Motor neuron (in vitro differentiated cells): ENCODE measurements at regions not wholly inside any gene's neighbourhood (a gene's known extent, or its start where the extent isn't known, plus 50 kb on each side); places are given as distances from the start of the nearest gene placed in this dataset.
"Not testable (repeated sequence)": the region's sequence is repeated elsewhere in the genome, so short reads cannot be mapped to it uniquely, and the experiment has no call there.

Experiments
- ATAC-seq, 8 experiments: fragments of 200-7000 bp; cut with Tn5 transposase; replicated peaks in 6 of 8; 2 replicates each; pipeline ENCODE4 v1.8.0; 2021; ENCODE audit warnings: mild to moderate bottlenecking in 8 of 8, moderate library complexity in 8 of 8
- H3K27ac ChIP-seq, 2 donors: fragments of 250-450 bp; sonication (Bioruptor Pico); 2 replicates each; pipeline ENCODE4 v1.9.0; 2021; ENCODE audit warnings: antibody characterized with exemption in 2 of 2, mild to moderate bottlenecking in 2 of 2, moderate library complexity in 1 of 2
- H3K4me1 ChIP-seq, 2 donors: fragments of 250-450 bp; sonication (Bioruptor Pico); replicated peaks in 1 of 2; 2 replicates each; pipeline ENCODE4 v1.6.1; 2021; ENCODE audit warnings: antibody characterized with exemption in 2 of 2, mild to moderate bottlenecking in 2 of 2, moderate library complexity in 1 of 2
- H3K4me3 ChIP-seq, 5 donors: fragments of 250-450 bp; sonication (Bioruptor Pico); 2 replicates each; pipeline ENCODE4 v1.9.0; 2021; ENCODE audit warnings: antibody characterized with exemption in 5 of 5, mild to moderate bottlenecking in 5 of 5, moderate library complexity in 4 of 5
- WGBS, 10 experiments: fragments of 450-650 bp; shearing (Covaris generic); methylation state at CpG; one replicate each; pipeline ENCODE4 v1.0.0; 2022; 5-methylcytosine and 5-hydroxymethylcytosine counted together
- in situ Hi-C, 9 experiments: fragments of 400-800 bp; cut with MboI; loops; one replicate each; pipeline ENCODE4 v1.15.0; 2021; ENCODE audit warnings: low sequenced_read_pairs in 9 of 9, low pct_unique_long_range_greater_than_20kb in 2 of 9; ENCODE audit not compliant: unreplicated experiment in 9 of 9

DNA sequence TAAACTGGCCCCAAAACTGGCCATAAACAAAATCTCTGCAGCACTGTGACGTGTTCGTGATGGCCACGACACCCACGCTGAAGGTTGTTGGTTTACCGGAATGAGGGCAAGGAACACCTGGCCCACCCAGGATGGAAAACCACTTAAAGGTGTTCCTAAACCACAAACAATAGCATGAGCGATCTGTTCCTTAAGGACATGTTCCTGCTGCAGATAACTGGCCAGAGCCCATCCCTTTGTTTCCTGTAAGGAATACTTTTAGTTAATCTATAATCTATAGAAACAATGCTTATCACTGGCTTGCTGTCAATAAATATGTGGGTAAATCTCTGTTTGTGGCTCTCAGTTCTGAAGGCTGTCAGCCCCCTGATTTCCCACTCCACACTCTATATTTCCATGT, 305.2 kb upstream of the RPS23 start:
- ATAC-seq, H3K27ac ChIP-seq, in situ Hi-C loops, H3K4me1 ChIP-seq, H3K4me3 ChIP-seq: not testable (repeated sequence)
- 40 to 100% (median 84%) methylated on average over 1 to 6 of the region's 6 CpGs; no CpG with 5 or more reads in 4 of the 10 experiments for WGBS, 10 experiments

DNA sequence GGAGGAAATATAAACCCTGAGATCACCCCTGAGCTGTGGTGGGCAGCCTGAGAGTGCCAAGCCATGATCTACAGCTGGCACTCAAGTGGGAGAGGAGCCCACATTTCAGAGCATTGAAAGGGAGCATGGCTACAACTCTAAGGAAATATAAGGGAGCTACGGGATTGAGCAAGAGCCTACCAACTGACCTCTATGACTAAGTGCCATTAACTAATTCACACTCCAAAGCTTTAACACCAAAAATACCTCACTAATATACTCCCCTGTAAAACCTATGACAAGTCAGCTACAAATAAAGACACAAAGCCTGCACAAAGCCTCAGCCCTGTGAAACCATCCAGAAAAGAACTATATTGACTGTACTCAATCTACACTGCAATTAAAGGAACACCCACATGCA, 286.8 kb upstream of the RPS23 start:
- 0 to 100% (median 80%) methylated on average over 1 of the region's 1 CpG; no CpG with 5 or more reads in 5 of the 10 experiments for WGBS, 10 experiments
- H3K27ac ChIP-seq = no peak overlapping the region
- in situ Hi-C loops = no loop called here
- ATAC-seq = no peak
- H3K4me3 ChIP-seq = no peak overlapping the region
- H3K4me1 ChIP-seq = no peaks in the 10 kb centered on the region

- ATAC-seq = no peak
- no peak overlapping the region for H3K4me3 ChIP-seq
- in situ Hi-C loops = no loop called here
- no peak overlapping the region for H3K27ac ChIP-seq
- H3K4me1 ChIP-seq = no peaks in the 10 kb centered on the region
Measured at GRCh38 chr5:82563745-82564144, 285.6 kb upstream of the RPS23 start.

DNA sequence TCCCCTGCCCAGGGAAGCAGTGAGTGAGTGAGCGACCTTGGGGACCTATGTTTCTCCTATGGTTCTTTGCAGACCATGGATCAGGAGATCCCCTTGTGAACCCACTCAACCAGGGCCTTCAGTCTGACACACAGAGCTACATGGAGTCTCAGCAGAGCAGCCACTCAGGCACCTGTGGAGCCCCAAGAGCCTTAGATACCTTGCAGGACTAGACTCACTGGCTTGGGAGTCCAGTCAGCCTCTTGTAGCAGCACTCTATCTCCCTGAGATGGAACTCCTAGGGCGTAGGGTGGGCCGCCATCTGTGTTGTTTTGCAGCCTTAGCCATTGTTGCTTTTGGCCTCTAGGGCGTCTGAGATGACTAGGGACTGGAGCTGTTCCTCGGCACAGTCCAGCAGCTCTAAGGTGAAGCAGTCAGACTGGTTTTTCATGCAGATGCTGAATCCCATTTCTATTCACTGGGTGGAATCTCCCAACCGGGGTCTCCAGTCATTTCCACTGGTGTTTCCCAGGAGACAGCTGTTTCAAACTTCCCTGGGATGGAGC, 284.6 kb upstream of the RPS23 start:
- Histone ChIP-seq H3K4me3 (no peak overlapping the region), H3K4me1 (no peaks in the 10 kb centered on the region), H3K27ac (no peak overlapping the region)
- WGBS, 10 experiments = 20 to 100% (median 79%) methylated on average over 1 to 4 of the region's 6 CpGs; no CpG with 5 or more reads in 4 of the 10 experiments
- in situ Hi-C loops = no loop called here
- no peak for ATAC-seq

GRCh38 chr5:82561797-82562196, 283.6 kb upstream of the RPS23 start:
- Histone ChIP-seq H3K27ac (no peak overlapping the region), H3K4me3 (no peak overlapping the region), H3K4me1 (no peaks in the 10 kb centered on the region)
- in situ Hi-C loops = no loop called here
- 27 to 100% (median 93%) methylated on average over 1 to 2 of the region's 2 CpGs for WGBS, 10 experiments
- no peak for ATAC-seq

DNA sequence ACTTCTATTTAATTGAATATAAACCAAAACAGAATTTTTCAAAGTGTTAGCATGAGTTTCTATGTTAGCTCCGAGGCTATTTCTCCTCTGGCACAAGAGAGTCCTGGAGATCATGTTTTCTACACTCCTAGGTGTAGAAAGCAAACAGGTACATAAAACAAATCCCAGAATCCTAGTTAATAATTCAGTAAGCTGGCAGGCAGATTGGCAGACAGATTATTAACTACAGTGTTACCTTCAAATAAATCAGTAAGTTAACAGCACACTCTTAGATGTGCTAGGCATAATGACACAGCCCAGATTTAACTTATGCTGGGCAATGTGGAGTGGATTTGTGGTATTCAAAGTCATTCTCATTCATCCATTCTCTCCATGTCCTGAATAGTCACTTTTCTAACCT, 282.8 kb upstream of the RPS23 start:
- no peaks in the 10 kb centered on the region for H3K4me1 ChIP-seq
- in situ Hi-C loops = no loop called here
- H3K27ac ChIP-seq = no peak overlapping the region
- ATAC-seq = no peak
- no peak overlapping the region for H3K4me3 ChIP-seq
- 0 to 100% (median 73%) methylated on average over 1 of the region's 1 CpG; no CpG with 5 or more reads in 4 of the 10 experiments for WGBS, 10 experiments

DNA sequence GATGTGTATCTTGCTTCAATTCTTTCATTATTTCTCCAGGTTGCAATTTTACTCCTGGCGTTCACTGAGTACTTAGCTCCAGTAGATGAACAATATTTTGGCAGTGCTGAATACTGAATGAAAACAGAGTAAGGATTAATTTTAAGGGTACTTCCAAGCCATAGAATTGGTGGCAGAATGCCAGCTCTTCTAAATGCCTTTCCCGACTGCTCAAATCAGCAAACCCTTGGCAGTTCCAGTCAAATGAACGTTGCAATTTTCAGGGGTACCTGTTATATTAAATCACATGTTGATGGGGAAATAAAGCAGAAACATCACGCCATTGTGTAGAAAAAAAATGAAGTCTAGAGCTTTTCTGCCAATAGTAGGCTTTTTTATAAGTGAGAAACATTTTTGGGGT, 282.4 kb upstream of the RPS23 start:
- no peak for ATAC-seq
- no peak overlapping the region for H3K4me3 ChIP-seq
- no peak overlapping the region for H3K27ac ChIP-seq
- H3K4me1 ChIP-seq = no peaks in the 10 kb centered on the region
- 14 to 93% (median 88%) methylated on average over 1 to 4 of the region's 4 CpGs for WGBS, 10 experiments
- in situ Hi-C loops = no loop called here

GRCh38 chr5:82551840-82552385, 273.8 kb upstream of the RPS23 start:
- H3K27ac ChIP-seq = no peak overlapping the region
- no peak for ATAC-seq
- no peaks in the 10 kb centered on the region for H3K4me1 ChIP-seq
- no peak overlapping the region for H3K4me3 ChIP-seq
- 0 to 100% (median 98%) methylated on average over 1 to 4 of the region's 4 CpGs; no CpG with 5 or more reads in 4 of the 10 experiments for WGBS, 10 experiments
- in situ Hi-C loops = no loop called here

GRCh38 chr5:82551192-82551591, 273.0 kb upstream of the RPS23 start:
- Histone ChIP-seq H3K4me3 (no peak overlapping the region), H3K4me1 (no peaks in the 10 kb centered on the region), H3K27ac (no peak overlapping the region)
- ATAC-seq = no peak
- in situ Hi-C loops = no loop called here

- no peak overlapping the region for H3K4me3 ChIP-seq
- H3K27ac ChIP-seq = no peak overlapping the region
- no peak for ATAC-seq
- in situ Hi-C loops = no loop called here
- no peaks in the 10 kb centered on the region for H3K4me1 ChIP-seq
- WGBS, 10 experiments = 0 to 94% (median 50%) methylated on average over 1 to 2 of the region's 2 CpGs; no CpG with 5 or more reads in 1 of the 10 experiments
Measured at GRCh38 chr5:82549263-82549662, 271.1 kb upstream of the RPS23 start.

GRCh38 chr5:82544004-82544403, 265.9 kb upstream of the RPS23 start:
- no peak overlapping the region for H3K4me3 ChIP-seq
- H3K27ac ChIP-seq = no peak overlapping the region
- WGBS, 10 experiments = 0 to 14% (median 0%) methylated on average over 1 of the region's 1 CpG; no CpG with 5 or more reads in 3 of the 10 experiments
- ATAC-seq = no peak
- in situ Hi-C loops = no loop called here
- H3K4me1 ChIP-seq = no peaks in the 10 kb centered on the region

- in situ Hi-C loops = no loop called here
- no peaks in the 10 kb centered on the region for H3K4me1 ChIP-seq
- H3K4me3 ChIP-seq = no peak overlapping the region
- no peak for ATAC-seq
- WGBS, 10 experiments = 41 to 100% (median 85%) methylated on average over 1 to 3 of the region's 3 CpGs
- no peak overlapping the region for H3K27ac ChIP-seq
Measured at GRCh38 chr5:82540301-82540700, 262.1 kb upstream of the RPS23 start.

DNA sequence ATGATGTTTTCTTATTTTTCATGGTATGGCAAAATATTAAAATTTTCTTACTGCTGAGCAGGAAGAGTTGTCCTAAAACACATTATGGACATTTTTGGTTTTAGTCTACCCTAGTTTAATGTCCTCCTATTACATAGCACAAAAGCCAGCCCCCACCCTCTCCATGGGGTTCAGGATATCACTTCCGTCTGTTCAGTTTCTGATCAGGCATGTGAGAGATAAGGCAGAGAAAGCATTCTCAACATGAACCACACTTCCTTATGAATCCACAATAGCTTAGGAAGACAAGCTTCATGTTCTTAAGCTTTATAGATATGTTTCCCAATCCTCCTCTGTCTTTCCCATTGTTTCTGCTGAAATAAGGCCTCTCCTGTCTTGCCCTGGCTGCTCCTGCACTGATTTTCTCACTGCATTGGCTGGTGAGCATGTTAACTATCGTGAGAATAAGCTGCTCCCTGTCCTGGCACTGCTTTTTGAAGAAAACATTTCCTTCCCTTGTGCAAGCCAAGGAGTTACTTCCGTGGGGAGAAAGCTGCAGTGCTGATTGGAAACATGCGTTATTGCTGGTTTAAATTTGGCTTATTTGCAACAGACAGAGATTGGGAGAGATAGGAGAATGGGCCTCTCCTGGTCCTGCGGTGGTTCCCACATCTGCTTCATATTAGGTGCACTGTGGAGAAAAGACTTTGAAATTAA, 260.3 kb upstream of the RPS23 start:
- in situ Hi-C loops = no loop called here
- peak in 2 of 8 experiments; percentile 32 to 36 for ATAC-seq
- 0 to 100% (median 86%) methylated on average over 1 to 4 of the region's 5 CpGs; no CpG with 5 or more reads in 2 of the 10 experiments for WGBS, 10 experiments
- Histone ChIP-seq H3K27ac (no peak overlapping the region), H3K4me1 (no peaks in the 10 kb centered on the region), H3K4me3 (no peak overlapping the region)
